CD4-positive, alpha-beta T cell treated with Interferon gamma for 1 hour (primary cell): ENCODE measurements at regions not wholly inside any gene's neighbourhood (a gene's known extent, or its start where the extent isn't known, plus 50 kb on each side); places are given as distances from the start of the nearest gene placed in this dataset.

ENCODE experiments used
- DNase-seq: peaks from one replicate; pipeline ENCODE4 v3.0.0-alpha.2; 2020

DNA sequence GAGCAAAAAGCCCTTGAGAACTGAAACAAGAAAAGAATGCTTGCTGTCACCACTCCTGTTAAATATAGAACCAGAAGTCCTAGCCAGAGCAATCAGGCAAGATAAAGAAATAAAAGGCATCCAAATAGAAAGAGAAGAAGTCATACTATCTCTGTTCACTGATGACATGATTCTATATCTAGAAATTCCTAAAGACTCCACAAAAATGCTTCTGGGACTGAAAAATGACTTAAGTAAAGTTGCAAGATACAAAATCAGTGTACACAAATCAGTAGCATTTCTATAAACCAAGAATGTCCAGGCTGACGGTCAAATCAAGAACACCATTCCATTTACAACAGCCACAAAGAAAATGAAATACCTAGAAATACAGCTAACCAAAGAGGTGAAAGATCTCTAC lies 552.7 kb upstream of the SLIT2 start:
- no peak for DNase-seq

- DNase-seq = no peak
Measured at GRCh38 chr4:19694812-19695211, 556.9 kb upstream of the SLIT2 start.

DNA sequence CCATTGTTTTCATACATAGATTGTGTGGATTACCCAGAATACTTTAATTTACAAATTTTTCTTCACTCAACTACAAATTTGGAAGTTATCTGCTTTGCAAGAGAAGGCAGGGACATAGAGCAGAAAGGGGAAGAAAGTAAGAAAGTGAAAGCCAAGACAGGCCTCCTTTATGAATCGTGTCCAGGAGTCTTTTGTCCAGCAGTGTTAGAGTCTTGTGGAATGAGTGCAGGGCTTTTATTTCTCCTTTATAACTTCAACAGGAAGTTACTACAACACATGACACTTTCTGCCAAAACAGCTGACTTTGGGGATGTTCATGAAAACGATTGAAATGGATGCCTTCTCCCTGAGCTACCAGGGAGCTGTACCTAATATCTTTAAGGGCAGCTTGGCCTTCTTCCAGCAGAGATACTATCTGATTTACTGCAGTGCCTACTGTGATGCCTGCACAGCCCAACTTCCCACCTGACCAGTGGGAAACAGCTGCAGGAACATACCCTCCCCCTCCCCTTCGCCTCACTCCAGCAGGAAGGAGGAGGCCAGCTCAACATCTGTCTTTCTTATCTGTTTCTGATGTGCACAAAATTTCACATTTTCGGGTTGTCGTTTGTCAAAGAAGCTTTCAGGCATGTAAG lies 557.7 kb upstream of the SLIT2 start:
- DNase-seq = no peak

DNA sequence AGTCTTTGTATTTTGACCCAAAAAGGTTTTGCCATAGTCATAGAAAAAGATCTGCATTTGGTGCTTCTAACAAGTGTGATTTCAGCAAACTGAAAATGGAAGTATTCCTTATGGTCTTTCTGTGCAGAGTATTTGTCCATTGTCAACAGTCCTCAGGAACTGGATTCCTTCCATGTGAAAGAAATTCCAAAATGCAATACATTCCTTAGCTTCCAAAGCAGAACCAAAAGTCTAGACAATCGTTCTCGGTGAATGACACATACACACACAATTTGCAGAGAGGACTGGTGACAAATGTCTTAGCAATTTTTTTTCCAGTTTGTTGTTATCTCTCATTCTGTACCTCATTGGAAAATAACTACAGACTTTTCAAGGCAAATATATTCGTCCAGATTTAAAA lies 562.2 kb upstream of the SLIT2 start:
- DNase-seq = no peak

DNA sequence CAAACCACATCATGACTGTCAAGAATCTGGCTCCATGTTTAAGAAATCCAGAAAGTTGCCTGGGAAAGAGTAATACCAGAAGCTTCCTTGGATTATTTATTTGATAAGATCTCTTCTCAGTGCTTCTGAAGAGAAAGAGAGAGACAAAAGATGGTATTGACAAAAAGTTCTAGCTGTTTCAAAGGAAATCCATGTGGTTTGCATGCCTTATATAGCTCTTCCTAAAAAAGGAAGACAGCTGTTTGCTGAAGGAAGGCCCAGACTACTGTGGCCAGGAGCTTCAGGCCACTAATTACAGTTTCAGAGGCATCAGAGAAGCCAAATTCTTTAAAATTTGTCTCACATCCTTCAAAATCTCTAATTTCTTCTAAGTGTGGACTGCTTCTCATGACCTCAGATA lies 565.2 kb upstream of the SLIT2 start:
- no peak for DNase-seq

GRCh38 chr4:19684084-19684483 lies 567.6 kb upstream of the SLIT2 start:
- no peak for DNase-seq

DNA sequence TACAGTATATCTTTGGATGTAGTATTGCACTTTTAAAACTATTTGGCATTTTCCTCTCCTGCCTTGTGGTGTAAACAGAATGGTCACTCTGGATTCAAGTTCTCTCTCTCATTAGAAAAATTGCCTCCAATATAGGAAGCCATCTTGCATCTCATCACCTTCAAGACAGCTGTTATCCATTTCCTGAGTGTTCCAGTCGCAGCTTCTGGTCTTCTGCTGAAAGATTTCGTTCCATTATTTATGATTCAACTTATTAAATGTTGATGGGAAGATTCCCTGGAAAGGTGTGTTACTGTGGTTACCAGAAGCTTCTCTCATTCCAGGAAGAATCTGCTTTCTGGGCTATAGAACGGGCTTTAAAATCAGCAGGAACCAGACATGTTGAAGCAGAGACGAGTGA lies 568.3 kb upstream of the SLIT2 start:
- DNase-seq = no peak

GRCh38 chr4:19677211-19677610 lies 574.5 kb upstream of the SLIT2 start:
- no peak for DNase-seq

- DNase-seq = no peak
Measured at GRCh38 chr4:19675172-19675811, 576.4 kb upstream of the SLIT2 start.

- no peak for DNase-seq
Measured at GRCh38 chr4:19659101-19659500, 592.6 kb upstream of the SLIT2 start.

DNA sequence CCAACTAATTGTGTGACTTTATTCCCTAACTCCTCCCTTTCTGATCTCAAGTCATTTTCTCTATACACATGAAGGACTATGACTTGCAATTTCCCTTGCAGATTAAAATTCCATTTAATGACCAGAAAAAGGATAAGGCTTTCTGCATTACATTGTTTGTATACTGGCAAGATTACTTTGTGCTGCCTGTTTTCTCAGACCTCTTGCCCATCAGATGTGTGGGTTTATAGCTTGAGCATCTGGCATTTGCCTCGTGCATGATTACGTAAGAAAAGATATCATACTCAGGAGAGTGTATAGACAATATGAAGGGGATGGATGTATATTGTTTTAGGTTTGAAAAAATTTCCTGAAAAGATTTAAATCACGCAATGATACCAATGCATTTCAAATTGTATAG lies 593.8 kb upstream of the SLIT2 start:
- no peak for DNase-seq

- no peak for DNase-seq
Measured at GRCh38 chr4:19655666-19656065, 596.0 kb upstream of the SLIT2 start.

DNA sequence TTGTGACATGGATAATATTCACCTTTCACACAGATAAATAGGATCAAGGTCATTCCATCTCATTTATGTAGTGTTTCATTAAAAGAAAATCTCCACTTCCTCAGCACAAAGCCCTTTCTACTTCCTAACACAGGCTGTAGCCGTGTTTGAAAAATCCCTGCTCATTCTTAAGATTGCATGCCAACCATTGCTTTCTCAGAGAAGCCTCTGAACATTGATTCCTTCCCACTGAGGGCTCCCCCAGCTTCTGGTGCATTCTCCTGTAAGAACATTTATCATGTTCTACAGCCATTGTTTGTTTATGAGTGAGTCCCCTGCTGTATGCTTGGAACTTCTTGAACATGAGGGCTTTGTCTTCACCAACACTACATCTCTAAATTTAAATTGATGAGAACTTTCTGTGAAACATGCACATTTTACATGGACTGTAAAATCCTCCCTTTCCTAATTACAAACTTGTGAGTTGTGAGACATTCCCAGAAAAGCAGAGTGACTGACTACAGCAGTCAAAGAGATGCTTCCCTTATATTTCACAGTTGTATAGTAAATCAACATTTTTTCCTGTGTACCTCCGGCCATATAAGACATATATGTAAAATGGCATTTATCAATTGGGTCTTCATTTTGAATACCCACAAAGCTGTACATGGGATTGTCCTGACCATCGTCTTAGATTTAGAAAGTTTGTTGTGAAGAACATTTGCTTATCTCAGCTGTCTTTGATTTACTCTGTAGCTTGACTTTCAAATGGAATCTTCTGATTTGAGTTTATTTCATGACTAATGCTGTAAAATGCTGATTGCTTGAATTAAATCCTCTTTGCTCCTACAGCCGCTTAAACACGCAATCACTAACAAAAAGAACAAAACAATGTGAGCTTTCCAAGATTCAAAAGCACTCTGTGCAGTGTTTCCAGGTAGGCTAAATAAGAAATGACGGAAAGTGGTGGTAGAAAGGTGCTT lies 600.5 kb upstream of the SLIT2 start:
- DNase-seq = no peak

DNA sequence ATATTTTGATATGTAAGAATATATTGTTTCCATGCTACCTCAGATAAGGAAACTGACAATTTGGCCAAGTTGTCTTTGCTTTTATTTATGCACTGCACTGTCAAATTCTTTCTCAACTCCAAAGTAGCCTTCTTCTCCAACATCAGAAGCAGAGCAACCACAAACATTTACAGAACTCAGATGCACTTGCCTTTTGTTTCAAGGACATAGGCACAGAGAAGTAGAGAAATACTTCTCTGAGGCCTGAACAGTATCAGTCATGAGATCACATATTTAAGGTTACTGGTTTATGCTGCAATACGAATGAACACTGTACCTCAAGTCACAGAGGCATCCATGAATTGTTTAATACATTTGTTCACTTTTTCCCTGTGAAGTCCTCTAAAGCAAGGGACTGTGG lies 606.1 kb upstream of the SLIT2 start:
- DNase-seq = no peak

DNA sequence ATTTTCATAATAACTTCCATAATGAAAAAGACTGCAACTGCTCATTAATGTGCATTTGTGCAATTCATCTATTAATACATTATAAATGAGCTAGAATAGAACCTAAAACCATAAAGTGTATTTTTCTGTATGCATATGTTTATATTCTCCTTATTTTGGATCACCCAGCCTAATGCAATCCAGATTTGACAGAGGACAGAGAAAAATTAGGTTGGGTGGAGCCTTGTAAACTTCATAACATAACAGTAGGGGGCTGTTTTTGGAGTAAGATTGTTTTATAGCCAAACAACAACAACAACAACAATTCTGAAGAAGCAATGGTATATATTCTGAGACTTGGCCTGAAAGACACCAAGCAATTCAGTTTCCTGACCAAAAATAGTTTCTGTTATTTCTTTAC lies 615.3 kb upstream of the SLIT2 start:
- no peak for DNase-seq

DNA sequence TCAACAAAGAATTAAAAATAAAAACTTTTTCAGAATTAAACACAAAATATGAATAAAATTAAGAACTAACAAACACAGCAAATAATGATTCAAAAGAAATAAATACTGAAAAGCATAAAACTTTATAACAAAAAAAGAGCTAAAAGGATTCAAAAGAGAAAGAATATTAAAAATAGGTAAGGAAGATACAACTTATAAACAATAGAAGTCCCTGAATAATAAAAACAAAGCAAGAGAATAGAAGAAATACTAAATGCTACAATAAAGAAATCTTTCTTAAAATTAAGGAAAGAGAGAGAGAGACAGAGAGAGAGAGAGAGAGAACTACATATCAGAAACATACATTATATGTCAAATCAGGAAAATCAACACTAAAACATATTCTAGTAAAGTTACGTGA lies 619.9 kb upstream of the SLIT2 start:
- no peak for DNase-seq

DNA sequence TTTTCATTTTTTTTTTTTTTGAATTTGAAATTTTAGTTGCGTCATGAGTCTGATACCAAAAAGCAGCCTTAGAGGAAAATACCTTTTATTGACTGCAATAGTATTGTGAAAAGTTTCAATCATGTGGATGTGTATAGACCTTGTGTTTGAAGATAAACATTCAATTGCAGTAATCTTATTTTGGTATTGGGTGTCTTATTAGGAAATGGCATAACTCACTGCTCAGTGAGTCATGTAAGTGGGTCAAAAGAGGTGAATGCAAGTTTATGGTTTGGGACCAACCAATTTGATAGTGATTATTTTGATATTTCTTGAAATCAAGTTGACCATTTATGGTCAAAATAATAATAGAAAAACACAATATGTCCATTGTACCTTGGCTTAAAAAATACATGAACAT lies 627.8 kb upstream of the SLIT2 start:
- no peak for DNase-seq

GRCh38 chr4:19615086-19615689 lies 636.5 kb upstream of the SLIT2 start:
- no peak for DNase-seq

GRCh38 chr4:19614171-19614570 lies 637.5 kb upstream of the SLIT2 start:
- no peak for DNase-seq

GRCh38 chr4:19596342-19596741 lies 655.4 kb upstream of the SLIT2 start:
- no peak for DNase-seq

DNA sequence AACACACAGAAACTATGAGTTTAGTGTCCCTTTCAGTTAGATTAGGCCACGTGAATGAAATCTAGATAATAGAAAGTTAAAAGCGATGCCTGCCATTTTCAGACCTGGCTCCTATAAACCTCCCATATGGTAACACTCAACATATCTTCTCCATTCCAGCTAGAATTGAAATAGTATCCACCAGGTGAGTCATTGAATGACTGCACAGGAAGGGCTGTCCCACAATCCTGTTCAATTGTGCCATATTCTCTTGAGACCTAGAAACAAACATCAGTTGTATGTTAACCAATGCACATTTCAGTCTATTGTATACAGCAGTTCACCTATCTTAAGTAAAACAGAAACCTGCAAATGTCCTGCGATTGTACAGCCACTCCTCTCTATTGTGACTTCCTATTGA lies 659.3 kb upstream of the SLIT2 start:
- no peak for DNase-seq

DNA sequence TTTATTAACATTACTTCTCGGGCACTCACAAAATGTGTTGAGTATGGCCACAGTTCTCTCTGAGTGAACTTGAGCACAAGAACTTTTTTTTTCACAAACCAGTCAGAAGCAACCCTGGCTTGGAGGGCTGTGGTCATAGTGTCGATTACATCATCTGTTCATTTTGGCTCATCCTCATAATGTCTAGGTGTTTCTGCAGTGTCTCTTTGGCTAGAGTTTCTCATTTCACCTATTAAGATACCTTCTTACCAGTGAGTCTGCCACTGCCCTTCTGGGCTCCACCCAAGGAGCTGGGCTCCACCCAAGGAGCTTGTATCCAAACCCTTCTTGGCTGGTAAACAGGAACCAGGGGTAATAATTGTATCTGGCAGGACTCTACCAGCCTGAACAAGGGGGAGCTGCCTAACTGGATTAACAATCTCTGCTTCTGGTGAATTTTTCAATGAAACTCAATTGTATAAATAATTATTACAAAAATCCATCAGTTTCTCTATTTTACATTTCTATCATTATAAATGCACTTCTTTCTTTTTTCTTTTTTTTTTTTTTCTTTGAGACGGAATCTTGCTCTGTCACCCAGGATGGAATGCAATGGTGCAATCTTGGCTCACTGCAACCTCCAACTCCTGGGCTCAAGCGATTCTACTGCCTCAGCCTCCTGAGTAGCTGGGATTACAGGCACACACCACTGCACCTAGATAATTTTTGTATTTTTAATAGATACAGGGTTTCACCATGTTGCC lies 667.7 kb upstream of the SLIT2 start:
- DNase-seq = no peak

DNA sequence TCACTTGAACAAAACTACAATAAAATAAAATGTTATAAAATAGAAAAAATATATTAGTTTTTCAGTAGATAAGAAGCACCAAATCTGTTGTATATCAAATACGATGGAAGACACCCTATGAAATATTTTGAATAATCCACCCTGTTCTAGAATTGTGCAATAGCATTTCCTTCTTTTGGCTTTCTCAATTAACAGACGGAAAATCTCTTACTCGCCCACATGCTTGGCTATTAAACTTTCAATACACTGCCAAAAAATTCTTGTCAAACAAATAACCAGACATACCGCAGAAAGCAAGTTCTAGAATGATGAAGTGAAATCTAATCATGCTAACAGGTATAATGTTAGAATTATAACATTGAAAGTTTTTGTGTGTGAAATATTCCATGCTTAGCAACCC lies 671.6 kb upstream of the SLIT2 start:
- DNase-seq = no peak
